IMR-90 (cell line): ENCODE measurements at regions not wholly inside any gene's neighbourhood (a gene's known extent, or its start where the extent isn't known, plus 50 kb on each side); places are given as distances from the start of the nearest gene placed in this dataset.

Source experiments
- ATAC-seq: fragments of 200-7000 bp; cut with Tn5 transposase; 2 replicates; pipeline ENCODE4 v1.9.1; 2020; ENCODE audit warnings: low read depth, mild to moderate bottlenecking, moderate library complexity
- BruUV-seq: library from RNA; stranded (reverse); fragments of 400-500 nt; replicated peaks from 2 replicates; lab custom pipeline; 2021; lab: Mats Ljungman, UMichigan
- CTCF ChIA-PET: fragments of 300-600 bp; formaldehyde crosslinking; extraction: SDS; loops from one replicate; lab custom pipeline; 2021; ENCODE audit warnings: antibody characterized with exemption; lab: Yijun Ruan, JAX
- POLR2A ChIA-PET: fragments of 300-600 bp; sonication (Branson Sonifier 250); formaldehyde crosslinking; loops from one replicate; lab custom pipeline; 2022; ENCODE audit warnings: antibody characterized with exemption; ENCODE audit not compliant: unreplicated experiment; lab: Charles Lee
- DNase-seq: peaks from one replicate; pipeline ENCODE4 v3.0.0; 2013
- H2AFZ ChIP-seq: replicated peaks from 2 replicates; pipeline ENCODE3; 2013; ENCODE audit warnings: low read length, mild to moderate bottlenecking; ENCODE audit not compliant: poor library complexity
- H2AK5ac ChIP-seq: 2 replicates; pipeline ENCODE4 v1.6.1; 2013; ENCODE audit warnings: low read depth, low read length, inconsistent platforms
- H2AK9ac ChIP-seq: replicated peaks from 2 replicates; pipeline ENCODE3; 2013; ENCODE audit warnings: mild to moderate bottlenecking, low read depth, low read length, moderate library complexity; ENCODE audit not compliant: poor library complexity
- H2BK120ac ChIP-seq: 2 replicates; pipeline ENCODE4 v1.6.1; 2013; ENCODE audit warnings: low read depth, low read length, inconsistent platforms
- H2BK15ac ChIP-seq: 3 replicates; pipeline ENCODE4 v1.6.1; 2013; ENCODE audit warnings: low read depth, low read length, inconsistent platforms
- H2BK20ac ChIP-seq: 2 replicates; pipeline ENCODE4 v1.6.1; 2013; ENCODE audit warnings: low read depth, mild to moderate bottlenecking, inconsistent platforms, low read length, moderate library complexity
- H2BK5ac ChIP-seq: 2 replicates; pipeline ENCODE4 v1.6.1; 2013; ENCODE audit warnings: mild to moderate bottlenecking, low read depth, low read length, inconsistent platforms; ENCODE audit not compliant: poor library complexity, severe bottlenecking
- H3K14ac ChIP-seq: replicated peaks from 2 replicates; pipeline ENCODE4 v1.6.1; 2013; ENCODE audit warnings: low read depth, low read length, inconsistent platforms
- H3K18ac ChIP-seq: 2 replicates; pipeline ENCODE4 v1.6.1; 2013; ENCODE audit warnings: low read depth, low read length, control low read depth
- H3K23ac ChIP-seq: 2 replicates; pipeline ENCODE4 v1.6.1; 2013; ENCODE audit warnings: low read depth, low read length, inconsistent platforms
- H3K27ac ChIP-seq: 2 replicates; pipeline ENCODE4 v1.5.1; 2013; ENCODE audit warnings: mild to moderate bottlenecking, control low read depth, low read length; ENCODE audit not compliant: insufficient read depth
- H3K27me3 ChIP-seq: 2 replicates; pipeline ENCODE4 v1.6.1; 2013; ENCODE audit warnings: low read length; ENCODE audit not compliant: control insufficient read depth, insufficient read depth
- H3K36me3 ChIP-seq: 2 replicates; pipeline ENCODE4 v1.6.1; 2013; ENCODE audit warnings: low read length, mixed read lengths; ENCODE audit not compliant: control insufficient read depth, insufficient read depth
- H3K4ac ChIP-seq: 2 replicates; pipeline ENCODE4 v1.6.1; 2013; ENCODE audit warnings: low read depth, low read length, inconsistent platforms
- H3K4me1 ChIP-seq: 2 replicates; pipeline ENCODE4 v1.6.1; 2013; ENCODE audit warnings: low read length, mixed read lengths; ENCODE audit not compliant: control insufficient read depth, insufficient read depth
- H3K4me2 ChIP-seq: 2 replicates; pipeline ENCODE4 v1.6.1; 2013; ENCODE audit warnings: low read depth, mild to moderate bottlenecking, control low read depth, low read length, moderate library complexity
- H3K4me3 ChIP-seq: 2 replicates; pipeline ENCODE4 v1.5.1; 2013; ENCODE audit warnings: low read depth, mild to moderate bottlenecking, control low read depth, low read length, moderate library complexity; ENCODE audit not compliant: insufficient read depth
- H3K56ac ChIP-seq: 2 replicates; pipeline ENCODE4 v1.6.1; 2013; ENCODE audit warnings: low read length, inconsistent platforms; ENCODE audit not compliant: insufficient read depth; ENCODE audit errors: extremely low read depth
- H3K79me1 ChIP-seq, 2 experiments: 2 replicates each; pipeline ENCODE4 v1.6.1; 2013; ENCODE audit warnings: low read length in 2 of 2, inconsistent platforms in 1 of 2, low read depth in 1 of 2
- H3K9ac ChIP-seq: 2 replicates; pipeline ENCODE4 v1.6.1; 2013; ENCODE audit warnings: low read depth, low read length, control low read depth
- H3K9me1 ChIP-seq: 2 replicates; pipeline ENCODE4 v1.6.1; 2013; ENCODE audit warnings: low read length, inconsistent platforms; ENCODE audit not compliant: insufficient read depth
- H3K9me3 ChIP-seq: 2 replicates; pipeline ENCODE4 v1.6.1; 2013; ENCODE audit warnings: low read length; ENCODE audit not compliant: control insufficient read depth, insufficient read depth
- H4K20me1 ChIP-seq: 2 replicates; pipeline ENCODE4 v1.6.1; 2013; ENCODE audit warnings: low read length, inconsistent platforms; ENCODE audit not compliant: insufficient read depth
- H4K5ac ChIP-seq: 2 replicates; pipeline ENCODE4 v1.6.1; 2013; ENCODE audit warnings: mild to moderate bottlenecking, low read depth, low read length, control low read depth
- H4K8ac ChIP-seq, 2 experiments: 2 replicates each; pipeline ENCODE4 v1.6.1; 2013; ENCODE audit warnings: low read depth in 2 of 2, low read length in 2 of 2, control low read depth in 1 of 2, inconsistent platforms in 1 of 2
- H4K91ac ChIP-seq: 2 replicates; pipeline ENCODE4 v1.6.1; 2013; ENCODE audit warnings: low read depth, low read length, inconsistent platforms; ENCODE audit not compliant: insufficient read depth
- FOS ChIP-seq: fragments of 150-350 bp; IDR thresholded peaks from 2 replicates; pipeline ENCODE4 v1.6.1; 2016; ENCODE audit warnings: low read depth, low read length
- MAFK ChIP-seq: IDR thresholded peaks from 2 replicates; pipeline ENCODE4 v1.6.1; 2012; ENCODE audit warnings: low read depth, low read length, improper control_type of control experiment
- RAD21 ChIP-seq: IDR thresholded peaks from 2 replicates; pipeline ENCODE4 v1.6.1; 2012; ENCODE audit warnings: low read length, improper control_type of control experiment
- RFX5 ChIP-seq: IDR thresholded peaks from 2 replicates; pipeline ENCODE4 v1.8.0; 2012; ENCODE audit warnings: low read depth, mild to moderate bottlenecking, low read length, moderate library complexity
- SMC3 ChIP-seq: fragments of 150-350 bp; IDR thresholded peaks from 2 replicates; pipeline ENCODE4 v1.6.1; 2016; ENCODE audit warnings: low read depth, mild to moderate bottlenecking, antibody characterized with exemption, low read length, moderate library complexity
- WGBS, 2 experiments: methylation state at CpG; one replicate each; pipeline versions ENCODE4 v1.1.5 to v1.1.7; 2013; ENCODE audit warnings: missing lambda C conversion rate in 2 of 2; ENCODE audit not compliant: insufficient read length in 1 of 2; ENCODE audit errors: extremely low coverage in 2 of 2; 5-methylcytosine and 5-hydroxymethylcytosine counted together
- dilution Hi-C: fragments of 300-500 bp; cut with HindIII; formaldehyde crosslinking; loops from one replicate; pipeline ENCODE4 v1.14.3; 2018; ENCODE audit warnings: low sequenced_read_pairs; ENCODE audit not compliant: unreplicated experiment
- in situ Hi-C: fragments of 300-500 bp; cut with MboI; formaldehyde crosslinking; loops from 3 replicates; pipeline ENCODE4 v1.14.3; 2019; ENCODE audit warnings: low sequenced_read_pairs, inconsistent platforms, mixed read lengths
- intact Hi-C: fragments of 100-400 bp; cut with micrococcal nuclease; formaldehyde crosslinking; loops from 2 replicates; pipeline ENCODE4 v1.10.0; 2022
- TF ChIP-seq, protein P1 (sequence below): fragments of 150-350 bp; IDR thresholded peaks from 2 replicates; pipeline ENCODE4 v1.6.1; 2016; ENCODE audit warnings: low read depth, mild to moderate bottlenecking, low read length, moderate library complexity, borderline replicate concordance

DNA sequence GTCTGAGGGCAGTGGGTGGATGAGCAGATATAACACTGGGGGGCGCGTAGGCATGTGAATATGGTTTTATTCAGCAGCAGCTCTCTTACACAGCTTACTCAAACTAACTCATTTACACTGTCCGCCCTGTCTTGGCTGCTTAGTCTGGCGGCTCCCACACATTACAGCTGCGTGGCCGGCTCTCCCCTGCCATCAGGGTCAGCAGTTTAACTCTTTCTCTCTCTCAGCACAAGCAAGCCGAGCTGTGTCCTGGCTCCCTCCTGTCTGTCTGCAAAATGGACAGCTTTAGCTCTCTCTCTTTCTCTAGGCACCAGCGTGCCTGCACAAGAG, 1310.1 kb upstream of the RAG2 start:
- BruUV-seq: no TSS peak
- dilution Hi-C loops: no loop called here
- H4K5ac ChIP-seq: no peak overlapping the region
- no peaks in the 10 kb centered on the region for H3K4me1 ChIP-seq
- no peak overlapping the region for H3K4me2 ChIP-seq
- no peak overlapping the region for H3K9ac ChIP-seq
- no peak overlapping the region for H3K4ac ChIP-seq
- peaks cover 9% of the 10 kb centered on the region for H3K9me3 ChIP-seq
- ChIA-PET CTCF (no interaction called here), POLR2A (no interaction called here)
- no peak overlapping the region for H3K14ac ChIP-seq
- TF ChIP-seq FOS (no peak), MAFK (no peak), SMC3 (no peak), RFX5 (no peak), RAD21 (no peak)
- TF ChIP-seq, protein P1, sequence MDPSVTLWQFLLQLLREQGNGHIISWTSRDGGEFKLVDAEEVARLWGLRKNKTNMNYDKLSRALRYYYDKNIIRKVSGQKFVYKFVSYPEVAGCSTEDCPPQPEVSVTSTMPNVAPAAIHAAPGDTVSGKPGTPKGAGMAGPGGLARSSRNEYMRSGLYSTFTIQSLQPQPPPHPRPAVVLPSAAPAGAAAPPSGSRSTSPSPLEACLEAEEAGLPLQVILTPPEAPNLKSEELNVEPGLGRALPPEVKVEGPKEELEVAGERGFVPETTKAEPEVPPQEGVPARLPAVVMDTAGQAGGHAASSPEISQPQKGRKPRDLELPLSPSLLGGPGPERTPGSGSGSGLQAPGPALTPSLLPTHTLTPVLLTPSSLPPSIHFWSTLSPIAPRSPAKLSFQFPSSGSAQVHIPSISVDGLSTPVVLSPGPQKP: no peak
- H3K23ac ChIP-seq: no peak overlapping the region
- no peaks in the 10 kb centered on the region for H3K79me1 ChIP-seq
- intact Hi-C loops: no loop called here
- H3K27ac ChIP-seq: no peak overlapping the region
- H2AK9ac ChIP-seq: no peak overlapping the region
- ATAC-seq: no peak
- H2BK15ac ChIP-seq: no peak overlapping the region
- no peak overlapping the region for H4K8ac ChIP-seq
- no peak overlapping the region for H2BK20ac ChIP-seq
- no peak overlapping the region for H2AFZ ChIP-seq
- H3K36me3 ChIP-seq: no peaks in the 10 kb centered on the region
- no peak overlapping the region for H3K4me3 ChIP-seq
- DNase-seq: no peak
- WGBS, 2 experiments: 46% methylated on average over 4 of the region's 8 CpGs; no CpG with 5 or more reads in 1 of the 2 experiments
- H2BK5ac ChIP-seq: no peak overlapping the region
- H3K27me3 ChIP-seq: no peaks in the 10 kb centered on the region
- in situ Hi-C loops: no loop called here
- H4K20me1 ChIP-seq: no peaks in the 10 kb centered on the region
- H3K18ac ChIP-seq: no peak overlapping the region
- H3K56ac ChIP-seq: no peak overlapping the region
- H4K91ac ChIP-seq: no peak overlapping the region
- H2AK5ac ChIP-seq: no peak overlapping the region
- no peaks in the 10 kb centered on the region for H3K9me1 ChIP-seq
- no peak overlapping the region for H2BK120ac ChIP-seq
